Activated CD8-positive, alpha-beta memory T cell treated with anti-CD3 and anti-CD28 coated beads, Interleukin-2, amount 50 U/mL, for 1 hour (primary cell): ENCODE measurements at regions not wholly inside any gene's neighbourhood (a gene's known extent, or its start where the extent isn't known, plus 50 kb on each side); places are given as distances from the start of the nearest gene placed in this dataset.
"Not testable (repeated sequence)": the region's sequence is repeated elsewhere in the genome, so short reads cannot be mapped to it uniquely, and the experiment has no call there.

Source experiments
- DNase-seq: peaks from one replicate; pipeline ENCODE4 v3.0.0-alpha.2; 2020; ENCODE audit errors: extremely low read depth

GRCh38 chr2:134014196-134014960, 239.5 kb upstream of the MGAT5 start:
- no peak for DNase-seq

GRCh38 chr2:134019871-134020270, 234.0 kb upstream of the MGAT5 start:
- no peak for DNase-seq

- no peak for DNase-seq
Observed at GRCh38 chr2:134020608-134021007, 233.3 kb upstream of the MGAT5 start.

- no peak for DNase-seq
Observed at GRCh38 chr2:134021830-134022524, 231.9 kb upstream of the MGAT5 start.

- DNase-seq, result no peak
Observed at GRCh38 chr2:134023854-134024253, 230.0 kb upstream of the MGAT5 start.

- no peak for DNase-seq
Observed at GRCh38 chr2:134027980-134028379, 225.9 kb upstream of the MGAT5 start.

GRCh38 chr2:134029418-134029817, 224.5 kb upstream of the MGAT5 start:
- no peak for DNase-seq

GRCh38 chr2:134031539-134031938, 222.3 kb upstream of the MGAT5 start:
- no peak for DNase-seq

GRCh38 chr2:134035605-134036370, 218.1 kb upstream of the MGAT5 start:
- no peak for DNase-seq

GRCh38 chr2:134039912-134040581, 213.8 kb upstream of the MGAT5 start:
- DNase-seq, result no peak

GRCh38 chr2:134040626-134041172, 213.2 kb upstream of the MGAT5 start:
- not testable (repeated sequence) for DNase-seq

GRCh38 chr2:134041877-134042276, 212.0 kb upstream of the MGAT5 start:
- DNase-seq, result no peak

GRCh38 chr2:134043028-134043427, 210.8 kb upstream of the MGAT5 start:
- not testable (repeated sequence) for DNase-seq

GRCh38 chr2:134052173-134052572, 201.7 kb upstream of the MGAT5 start:
- DNase-seq, result no peak

- DNase-seq, result no peak
Observed at GRCh38 chr2:134056173-134056572, 197.7 kb upstream of the MGAT5 start.

- DNase-seq, result not testable (repeated sequence)
Observed at GRCh38 chr2:134061066-134061465, 192.8 kb upstream of the MGAT5 start.

GRCh38 chr2:134062235-134062634, 191.6 kb upstream of the MGAT5 start:
- not testable (repeated sequence) for DNase-seq

GRCh38 chr2:134063916-134064315, 190.0 kb upstream of the MGAT5 start:
- DNase-seq, result not testable (repeated sequence)

GRCh38 chr2:134070281-134070741, 183.6 kb upstream of the MGAT5 start:
- DNase-seq, result no peak

- DNase-seq, result no peak
Observed at GRCh38 chr2:134072341-134072740, 181.5 kb upstream of the MGAT5 start.

- no peak for DNase-seq
Observed at GRCh38 chr2:134073023-134073422, 180.8 kb upstream of the MGAT5 start.

- no peak for DNase-seq
Observed at GRCh38 chr2:134074619-134075018, 179.3 kb upstream of the MGAT5 start.
